ENCODE measurements at regions not wholly inside any gene's neighbourhood (a gene's known extent, or its start where the extent isn't known, plus 50 kb on each side); places are given as distances from the start of the nearest gene placed in this dataset.

GRCh38 chr15:96267463-96267862 is 63.0 kb upstream of the NR2F2 start:
- no peak overlapping the region for H3K4me3 ChIP-seq (ENCODE audit: low read length)

GRCh38 chr15:96268442-96269204 is 61.9 kb upstream of the NR2F2 start:
- Histone ChIP-seq H3K9me3 (ENCODE audit: low read length) (peaks cover 14% of the 10 kb centered on the region), H3K4me1 (ENCODE audit: insufficient read depth, low read length) (peaks cover 22% of the 10 kb centered on the region), H3K4me3 (ENCODE audit: low read length) (no peak overlapping the region), H2AFZ (ENCODE audit: low read depth, low read length) (no peak overlapping the region), H3K36me3 (ENCODE audit: insufficient read depth, low read length) (peaks cover 49% of the 10 kb centered on the region), H3K27me3 (ENCODE audit: insufficient read depth, low read length) (no peaks in the 10 kb centered on the region)

More at GRCh38 chr15:96267463-96267862, 63.0 kb upstream of the NR2F2 start:
- H2AFZ ChIP-seq (ENCODE audit: low read depth, low read length): no peak overlapping the region
- peaks cover 22% of the 10 kb centered on the region for H3K4me1 ChIP-seq (ENCODE audit: insufficient read depth, low read length)
- H3K36me3 ChIP-seq (ENCODE audit: insufficient read depth, low read length): peaks cover 38% of the 10 kb centered on the region
- H3K9me3 ChIP-seq (ENCODE audit: low read length): peaks cover 8% of the 10 kb centered on the region
- H3K27me3 ChIP-seq (ENCODE audit: insufficient read depth, low read length): no peaks in the 10 kb centered on the region

GRCh38 chr15:96270581-96271172 is 59.8 kb upstream of the NR2F2 start:
- Histone ChIP-seq H3K4me3 (ENCODE audit: low read length) (no peak overlapping the region), H2AFZ (ENCODE audit: low read depth, low read length) (no peak overlapping the region), H3K27me3 (ENCODE audit: insufficient read depth, low read length) (no peaks in the 10 kb centered on the region), H3K4me1 (ENCODE audit: insufficient read depth, low read length) (peaks cover 11% of the 10 kb centered on the region), H3K36me3 (ENCODE audit: insufficient read depth, low read length) (peaks cover 66% of the 10 kb centered on the region), H3K9me3 (ENCODE audit: low read length) (peaks cover 16% of the 10 kb centered on the region)

GRCh38 chr15:96272427-96272826 is 58.1 kb upstream of the NR2F2 start:
- H3K36me3 ChIP-seq (ENCODE audit: insufficient read depth, low read length): peaks cover 76% of the 10 kb centered on the region

GRCh38 chr15:96273317-96274086 is 57.0 kb upstream of the NR2F2 start:
- Histone ChIP-seq H3K36me3 (ENCODE audit: insufficient read depth, low read length) (peaks cover 79% of the 10 kb centered on the region), H3K27me3 (ENCODE audit: insufficient read depth, low read length) (no peaks in the 10 kb centered on the region), H3K4me3 (ENCODE audit: low read length) (no peak overlapping the region), H2AFZ (ENCODE audit: low read depth, low read length) (no peak overlapping the region), H3K4me1 (ENCODE audit: insufficient read depth, low read length) (no peaks in the 10 kb centered on the region), H3K9me3 (ENCODE audit: low read length) (peaks cover 11% of the 10 kb centered on the region)

More at GRCh38 chr15:96272427-96272826, 58.1 kb upstream of the NR2F2 start:
- H2AFZ ChIP-seq (ENCODE audit: low read depth, low read length): no peak overlapping the region
- H3K4me1 ChIP-seq (ENCODE audit: insufficient read depth, low read length): no peaks in the 10 kb centered on the region
- H3K27me3 ChIP-seq (ENCODE audit: insufficient read depth, low read length): no peaks in the 10 kb centered on the region
- peaks cover 15% of the 10 kb centered on the region for H3K9me3 ChIP-seq (ENCODE audit: low read length)
- H3K4me3 ChIP-seq (ENCODE audit: low read length): no peak overlapping the region

GRCh38 chr15:96274087-96274440 is 56.4 kb upstream of the NR2F2 start:
- Histone ChIP-seq H3K27me3 (ENCODE audit: insufficient read depth, low read length) (no peaks in the 10 kb centered on the region), H2AFZ (ENCODE audit: low read depth, low read length) (no peak overlapping the region), H3K4me1 (ENCODE audit: insufficient read depth, low read length) (no peaks in the 10 kb centered on the region), H3K9me3 (ENCODE audit: low read length) (peaks cover 10% of the 10 kb centered on the region), H3K4me3 (ENCODE audit: low read length) (no peak overlapping the region), H3K36me3 (ENCODE audit: insufficient read depth, low read length) (peaks cover 76% of the 10 kb centered on the region)

GRCh38 chr15:96274698-96275097 is 55.8 kb upstream of the NR2F2 start:
- H3K4me3 ChIP-seq (ENCODE audit: low read length): no peak overlapping the region
- no peak overlapping the region for H2AFZ ChIP-seq (ENCODE audit: low read depth, low read length)
- no peaks in the 10 kb centered on the region for H3K27me3 ChIP-seq (ENCODE audit: insufficient read depth, low read length)
- peaks cover 77% of the 10 kb centered on the region for H3K36me3 ChIP-seq (ENCODE audit: insufficient read depth, low read length)
- peaks cover 8% of the 10 kb centered on the region for H3K9me3 ChIP-seq (ENCODE audit: low read length)
- no peaks in the 10 kb centered on the region for H3K4me1 ChIP-seq (ENCODE audit: insufficient read depth, low read length)

GRCh38 chr15:96276438-96277210 is 53.9 kb upstream of the NR2F2 start:
- Histone ChIP-seq H3K27me3 (ENCODE audit: insufficient read depth, low read length) (no peaks in the 10 kb centered on the region), H3K36me3 (ENCODE audit: insufficient read depth, low read length) (peaks cover 78% of the 10 kb centered on the region), H2AFZ (ENCODE audit: low read depth, low read length) (no peak overlapping the region), H3K4me3 (ENCODE audit: low read length) (no peak overlapping the region), H3K9me3 (ENCODE audit: low read length) (peaks cover 11% of the 10 kb centered on the region), H3K4me1 (ENCODE audit: insufficient read depth, low read length) (no peaks in the 10 kb centered on the region)

Data from neuron (in vitro differentiated cells).